Left ventricle myocardium inferior (tissue), 1 donor: ENCODE measurements at regions not wholly inside any gene's neighbourhood (a gene's known extent, or its start where the extent isn't known, plus 50 kb on each side); places are given as distances from the start of the nearest gene placed in this dataset.

ENCODE experiments used
- DNase-seq: peaks from one replicate; pipeline ENCODE4 v3.0.0-alpha.2; 2020
- H3K27ac ChIP-seq: fragments of 200-600 bp; replicated peaks from 2 replicates; pipeline ENCODE4 v1.8.0; 2021
- H3K27me3 ChIP-seq: fragments of 200-600 bp; 2 replicates; pipeline ENCODE4 v1.8.0; 2021; ENCODE audit warnings: low read depth
- H3K36me3 ChIP-seq: fragments of 200-600 bp; 2 replicates; pipeline ENCODE4 v1.8.0; 2021
- H3K4me1 ChIP-seq: fragments of 200-600 bp; 2 replicates; pipeline ENCODE4 v1.8.0; 2021
- H3K4me3 ChIP-seq: fragments of 200-600 bp; 2 replicates; pipeline ENCODE4 v1.8.0; 2021; ENCODE audit warnings: mild to moderate bottlenecking, moderate library complexity
- H3K9me3 ChIP-seq: fragments of 200-600 bp; replicated peaks from 2 replicates; pipeline ENCODE4 v1.8.0; 2021
- CTCF ChIP-seq: fragments of 200-600 bp; IDR thresholded peaks from 2 replicates; pipeline ENCODE4 v1.8.0; 2021; ENCODE audit warnings: antibody characterized with exemption, mild to moderate bottlenecking, borderline replicate concordance
- intact Hi-C: fragments of 100-400 bp; cut with micrococcal nuclease; formaldehyde crosslinking; loops from one replicate; pipeline ENCODE4 v1.11.0; 2022
- donor health status: DM: no; HTN: yes; CAD: no; lungs with severe emphysema.

GRCh38 chr13:37427843-37428494 is 170.6 kb downstream of the POSTN start:
- H3K27me3 ChIP-seq: no peaks in the 10 kb centered on the region
- TF ChIP-seq CTCF: peak; percentile 38
- intact Hi-C loops: no loop called here
- peaks cover 24% of the 10 kb centered on the region for H3K9me3 ChIP-seq
- no peak overlapping the region for H3K27ac ChIP-seq
- DNase-seq: no peak
- H3K4me1 ChIP-seq: peaks cover 8% of the 10 kb centered on the region
- H3K4me3 ChIP-seq: no peak overlapping the region
- H3K36me3 ChIP-seq: no peaks in the 10 kb centered on the region

GRCh38 chr13:37418490-37418889 is 180.1 kb downstream of the POSTN start:
- no peaks in the 10 kb centered on the region for H3K9me3 ChIP-seq
- H3K36me3 ChIP-seq: no peaks in the 10 kb centered on the region
- H3K4me1 ChIP-seq: no peaks in the 10 kb centered on the region
- no peak for DNase-seq
- intact Hi-C loops: no loop called here
- H3K27ac ChIP-seq: no peak overlapping the region
- no peak overlapping the region for H3K4me3 ChIP-seq
- TF ChIP-seq CTCF: no peak
- H3K27me3 ChIP-seq: no peaks in the 10 kb centered on the region

- H3K27me3 ChIP-seq: no peaks in the 10 kb centered on the region
- no peak overlapping the region for H3K27ac ChIP-seq
- no peaks in the 10 kb centered on the region for H3K9me3 ChIP-seq
- TF ChIP-seq CTCF: no peak
- H3K4me1 ChIP-seq: no peaks in the 10 kb centered on the region
- no peaks in the 10 kb centered on the region for H3K36me3 ChIP-seq
- DNase-seq: no peak
- no peak overlapping the region for H3K4me3 ChIP-seq
- intact Hi-C loops: no loop called here
Observed at GRCh38 chr13:37417060-37417441, 181.5 kb downstream of the POSTN start.

- H3K27me3 ChIP-seq: no peaks in the 10 kb centered on the region
- H3K9me3 ChIP-seq: no peaks in the 10 kb centered on the region
- DNase-seq: no peak
- no peaks in the 10 kb centered on the region for H3K36me3 ChIP-seq
- TF ChIP-seq CTCF: no peak
- H3K4me3 ChIP-seq: no peak overlapping the region
- H3K27ac ChIP-seq: no peak overlapping the region
- no peaks in the 10 kb centered on the region for H3K4me1 ChIP-seq
- intact Hi-C loops: no loop called here
Observed at GRCh38 chr13:37416291-37417059, 182.1 kb downstream of the POSTN start.

- no peak for TF ChIP-seq CTCF
- Histone ChIP-seq H3K27ac (no peak overlapping the region), H3K4me3 (no peak overlapping the region), H3K9me3 (no peaks in the 10 kb centered on the region), H3K36me3 (no peaks in the 10 kb centered on the region), H3K27me3 (no peaks in the 10 kb centered on the region), H3K4me1 (no peaks in the 10 kb centered on the region)
- no peak for DNase-seq
- intact Hi-C loops: no loop called here
Observed at GRCh38 chr13:37413161-37413560, 185.4 kb downstream of the POSTN start.
